ENCODE measurements at regions not wholly inside any gene's neighbourhood (a gene's known extent, or its start where the extent isn't known, plus 50 kb on each side); places are given as distances from the start of the nearest gene placed in this dataset.
A peak's percentile ranks its signal among the peaks of the same experiment; 100 is the strongest.

- TF ChIP-seq CTCF (IDR thresholded peaks at IDR 0.05) (0 out of 2 replicates have a peak, but pooled peaks have one; percentile 10), POLR2AphosphoS5 (IDR thresholded peaks at IDR 0.05; ENCODE audit: low read depth, low read length) (no peak), REST (IDR thresholded peaks at IDR 0.05; ENCODE audit: insufficient read depth in 1 of 2, low read depth in 2 of 2, low read length in 1 of 2) (no peak), TCF7L2 (IDR thresholded peaks at IDR 0.05; ENCODE audit: low read depth, low read length) (no peak)
Measured at GRCh38 chr6:144999127-144999526, 714.0 kb downstream of the UTRN start.
